SK-N-MC (cell line): ENCODE measurements at regions not wholly inside any gene's neighbourhood (a gene's known extent, or its start where the extent isn't known, plus 50 kb on each side); places are given as distances from the start of the nearest gene placed in this dataset.

ENCODE experiments used
- DNase-seq: peaks from one replicate; pipeline ENCODE4 v3.0.0-alpha.2; 2011; ENCODE audit warnings: low read depth, low spot score
- H3K27ac ChIP-seq: fragments of 200-600 bp; sonication (generic); 2 replicates; pipeline ENCODE4 v1.5.1; 2016; ENCODE audit warnings: mixed run types
- H3K36me3 ChIP-seq: fragments of 200-600 bp; sonication (generic); 2 replicates; pipeline ENCODE4 v1.6.1; 2017; ENCODE audit warnings: antibody characterized with exemption, low read length, mixed read lengths; ENCODE audit not compliant: insufficient read depth
- H3K4me3 ChIP-seq: fragments of 200-600 bp; sonication (generic); 2 replicates; pipeline ENCODE4 v1.5.1; 2016
- H3K9ac ChIP-seq: fragments of 200-600 bp; sonication (generic); 2 replicates; pipeline ENCODE4 v1.8.0; 2017; ENCODE audit warnings: mixed run types, mixed read lengths; ENCODE audit not compliant: insufficient read length
- H3K9me3 ChIP-seq: fragments of 200-600 bp; sonication (generic); 2 replicates; pipeline ENCODE4 v1.6.1; 2017; ENCODE audit warnings: low read depth, mild to moderate bottlenecking, antibody characterized with exemption, low read length, moderate library complexity, mixed read lengths
- EZH2 ChIP-seq: fragments of 200-600 bp; sonication (generic); IDR thresholded peaks from one replicate; pipeline ENCODE4 v1.6.1; 2017; ENCODE audit warnings: antibody characterized with exemption
- FOXP2 ChIP-seq: optimal IDR thresholded peaks from 2 replicates; pipeline ENCODE3; 2011; ENCODE audit warnings: mild to moderate bottlenecking, moderate library complexity; ENCODE audit not compliant: insufficient read depth; ENCODE audit errors: extremely low read length, control extremely low read depth
- POLR2AphosphoS5 ChIP-seq: IDR thresholded peaks from 2 replicates; pipeline ENCODE4 v1.6.1; 2012; ENCODE audit warnings: mild to moderate bottlenecking, low read depth, low read length, borderline replicate concordance

- Histone ChIP-seq H3K9ac (no peak overlapping the region), H3K36me3 (no peaks in the 10 kb centered on the region), H3K4me3 (no peak overlapping the region), H3K27ac (no peak overlapping the region), H3K9me3 (no peaks in the 10 kb centered on the region)
- DNase-seq = no peak
- TF ChIP-seq FOXP2 (no peak), POLR2AphosphoS5 (no peak), EZH2 (no peak)
Observed at GRCh38 chr15:94535298-94536048, 304.1 kb downstream of the MCTP2 start.

GRCh38 chr15:94536549-94536948 is 305.2 kb downstream of the MCTP2 start:
- no peak for TF ChIP-seq POLR2AphosphoS5
- no peak for TF ChIP-seq FOXP2
- TF ChIP-seq EZH2 = no peak
- H3K4me3 ChIP-seq = no peak overlapping the region

GRCh38 chr15:94538280-94538679 is 306.9 kb downstream of the MCTP2 start:
- no peak overlapping the region for H3K27ac ChIP-seq
- H3K9ac ChIP-seq = no peak overlapping the region
- no peak for DNase-seq
- H3K36me3 ChIP-seq = no peaks in the 10 kb centered on the region
- H3K4me3 ChIP-seq = no peak overlapping the region
- H3K9me3 ChIP-seq = no peaks in the 10 kb centered on the region
- TF ChIP-seq EZH2 (no peak), POLR2AphosphoS5 (no peak), FOXP2 (no peak)

More at GRCh38 chr15:94536549-94536948, 305.2 kb downstream of the MCTP2 start:
- H3K9me3 ChIP-seq = no peaks in the 10 kb centered on the region
- no peaks in the 10 kb centered on the region for H3K36me3 ChIP-seq
- no peak overlapping the region for H3K27ac ChIP-seq
- no peak overlapping the region for H3K9ac ChIP-seq
- no peak for DNase-seq

DNA sequence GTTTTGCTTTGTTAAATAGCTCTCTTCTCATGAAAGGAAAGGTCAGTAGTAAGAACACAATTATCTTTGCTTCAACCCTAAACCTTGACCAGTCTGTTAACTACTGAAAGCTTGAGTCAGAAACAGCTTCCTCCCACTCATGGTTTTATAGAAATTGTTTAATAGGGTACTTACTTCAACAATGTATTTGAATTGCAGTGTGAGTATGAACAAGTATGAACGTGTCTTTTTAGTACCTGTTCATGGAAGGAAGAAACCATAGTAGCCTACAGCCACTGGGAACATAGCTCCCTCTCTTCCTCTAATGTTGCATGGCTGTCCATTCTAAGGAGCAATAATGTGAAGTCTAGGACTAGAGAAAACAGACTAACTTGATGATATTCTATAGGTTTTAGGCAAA is 311.0 kb downstream of the MCTP2 start:
- no peak overlapping the region for H3K4me3 ChIP-seq
- H3K36me3 ChIP-seq = no peaks in the 10 kb centered on the region
- TF ChIP-seq FOXP2 (no peak), EZH2 (no peak), POLR2AphosphoS5 (no peak)
- no peak overlapping the region for H3K9ac ChIP-seq
- no peaks in the 10 kb centered on the region for H3K9me3 ChIP-seq
- H3K27ac ChIP-seq = no peak overlapping the region
- DNase-seq = no peak

DNA sequence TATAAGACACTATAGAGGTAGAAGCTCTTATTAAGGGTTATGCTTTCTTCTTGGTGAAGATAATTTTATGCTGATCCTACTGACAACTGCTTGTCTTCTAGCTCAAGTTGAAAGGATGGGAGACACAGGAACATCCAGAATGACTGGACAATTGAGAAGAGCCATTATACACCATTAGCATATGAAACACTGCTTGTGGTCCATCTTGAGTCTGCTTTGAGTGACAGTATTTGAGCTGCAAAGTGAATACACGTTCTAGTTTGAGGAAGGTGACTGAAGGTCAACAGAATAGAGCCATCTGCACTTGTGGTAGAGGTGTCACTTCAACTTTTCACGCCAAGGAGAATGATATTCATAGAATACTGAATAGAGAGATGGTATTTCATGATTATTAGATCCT is 315.4 kb downstream of the MCTP2 start:
- Histone ChIP-seq H3K27ac (no peak overlapping the region), H3K9me3 (no peaks in the 10 kb centered on the region), H3K9ac (no peak overlapping the region), H3K4me3 (no peak overlapping the region), H3K36me3 (no peaks in the 10 kb centered on the region)
- DNase-seq = no peak
- TF ChIP-seq EZH2 (no peak), FOXP2 (no peak), POLR2AphosphoS5 (no peak)

GRCh38 chr15:94547711-94548110 is 316.4 kb downstream of the MCTP2 start:
- H3K27ac ChIP-seq = no peak overlapping the region
- no peaks in the 10 kb centered on the region for H3K36me3 ChIP-seq
- H3K4me3 ChIP-seq = no peak overlapping the region
- H3K9ac ChIP-seq = no peak overlapping the region
- no peaks in the 10 kb centered on the region for H3K9me3 ChIP-seq
- DNase-seq = no peak
- no peak for TF ChIP-seq FOXP2
- no peak for TF ChIP-seq EZH2
- no peak for TF ChIP-seq POLR2AphosphoS5

GRCh38 chr15:94555841-94556519 is 324.6 kb downstream of the MCTP2 start:
- no peak for DNase-seq
- Histone ChIP-seq H3K9me3 (no peaks in the 10 kb centered on the region), H3K9ac (no peak overlapping the region), H3K27ac (no peak overlapping the region), H3K4me3 (no peak overlapping the region), H3K36me3 (no peaks in the 10 kb centered on the region)
- no peak for TF ChIP-seq EZH2
- TF ChIP-seq FOXP2 = no peak
- TF ChIP-seq POLR2AphosphoS5 = no peak

DNA sequence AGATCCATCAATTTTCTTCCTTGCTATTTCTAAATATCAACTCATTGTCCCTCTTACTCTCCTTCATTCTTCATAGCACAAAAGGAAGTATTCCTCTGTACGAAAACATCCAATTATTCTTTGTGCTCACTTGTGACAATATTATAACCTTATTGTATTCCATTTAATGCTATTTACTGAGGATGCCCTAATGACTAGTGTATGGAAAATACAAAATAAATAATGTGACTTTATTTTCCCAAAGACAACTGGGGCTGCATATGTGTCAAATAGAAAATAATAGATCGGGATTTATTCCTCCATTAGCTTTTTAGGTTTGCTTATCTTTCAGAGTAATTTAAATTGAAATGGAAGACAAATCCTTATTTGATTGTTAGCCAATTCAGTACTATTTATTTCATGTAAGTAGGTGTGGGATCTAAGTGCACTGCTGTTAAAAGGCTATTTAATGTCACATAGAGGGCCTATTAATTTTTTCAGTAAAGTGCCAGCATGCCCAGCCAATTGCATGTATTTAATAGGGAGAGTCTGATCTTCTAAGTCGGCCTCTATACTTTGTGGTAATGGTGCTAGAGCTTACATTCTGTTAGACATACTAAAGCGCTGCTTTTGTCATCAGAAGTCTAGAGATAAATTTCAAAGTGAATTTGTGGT is 329.8 kb downstream of the MCTP2 start:
- TF ChIP-seq POLR2AphosphoS5 (no peak), FOXP2 (no peak), EZH2 (no peak)
- Histone ChIP-seq H3K9me3 (no peaks in the 10 kb centered on the region), H3K9ac (no peak overlapping the region), H3K36me3 (no peaks in the 10 kb centered on the region), H3K27ac (no peak overlapping the region), H3K4me3 (no peak overlapping the region)
- DNase-seq = no peak
